HAP-1 (cell line): ENCODE measurements at regions not wholly inside any gene's neighbourhood (a gene's known extent, or its start where the extent isn't known, plus 50 kb on each side); places are given as distances from the start of the nearest gene placed in this dataset.

Source experiments
- DNase-seq, 2 experiments: peaks; one replicate each; pipeline ENCODE4 v3.0.0-alpha.2; 2016 to 2020; ENCODE audit warnings: low spot score in 2 of 2
- H3K27me3 ChIP-seq: fragments of 250-450 bp; sonication (Bioruptor Pico); 2 replicates; pipeline ENCODE4 v1.5.1; 2020; ENCODE audit warnings: low read depth, mild to moderate bottlenecking, moderate library complexity
- H3K36me3 ChIP-seq: fragments of 250-450 bp; sonication (Bioruptor Pico); replicated peaks from 2 replicates; pipeline ENCODE4 v1.5.1; 2020; ENCODE audit warnings: mild to moderate bottlenecking
- H3K4me1 ChIP-seq: fragments of 250-450 bp; sonication (Bioruptor Pico); 2 replicates; pipeline ENCODE4 v1.5.1; 2020; ENCODE audit warnings: mild to moderate bottlenecking
- H3K4me3 ChIP-seq: fragments of 250-450 bp; sonication (Bioruptor Pico); 2 replicates; pipeline ENCODE4 v1.5.1; 2020; ENCODE audit warnings: mild to moderate bottlenecking, moderate library complexity
- H3K9me3 ChIP-seq: fragments of 250-450 bp; sonication (Bioruptor Pico); 2 replicates; pipeline ENCODE4 v1.5.1; 2020; ENCODE audit warnings: mild to moderate bottlenecking, moderate library complexity
- in situ Hi-C: fragments of 300-500 bp; cut with MboI; formaldehyde crosslinking; loops from 3 replicates; pipeline ENCODE4 v1.14.3; 2020; ENCODE audit warnings: low sequenced_read_pairs, inconsistent platforms, mixed read lengths

- Histone ChIP-seq H3K9me3 (no peaks in the 10 kb centered on the region), H3K4me3 (no peak overlapping the region), H3K4me1 (peaks cover 3% of the 10 kb centered on the region), H3K36me3 (no peaks in the 10 kb centered on the region), H3K27me3 (no peaks in the 10 kb centered on the region)
- no peak for DNase-seq
- in situ Hi-C loops, result no loop called here
Observed at GRCh38 chr4:89619206-89619962, 217.6 kb downstream of the SNCA start.

GRCh38 chr4:89618151-89618550 lies 218.8 kb downstream of the SNCA start:
- DNase-seq, result no peak
- Histone ChIP-seq H3K9me3 (no peaks in the 10 kb centered on the region), H3K4me1 (peaks cover 3% of the 10 kb centered on the region), H3K4me3 (no peak overlapping the region), H3K27me3 (no peaks in the 10 kb centered on the region), H3K36me3 (no peaks in the 10 kb centered on the region)
- in situ Hi-C loops, result no loop called here

GRCh38 chr4:89617317-89617716 lies 219.6 kb downstream of the SNCA start:
- in situ Hi-C loops, result no loop called here
- Histone ChIP-seq H3K4me1 (peaks cover 3% of the 10 kb centered on the region), H3K27me3 (no peaks in the 10 kb centered on the region), H3K4me3 (no peak overlapping the region), H3K9me3 (no peaks in the 10 kb centered on the region), H3K36me3 (no peaks in the 10 kb centered on the region)
- DNase-seq, result peak in 1 of 2 experiments; percentile 16

GRCh38 chr4:89616382-89616781 lies 220.6 kb downstream of the SNCA start:
- Histone ChIP-seq H3K4me1 (peaks cover 3% of the 10 kb centered on the region), H3K36me3 (no peaks in the 10 kb centered on the region), H3K27me3 (no peaks in the 10 kb centered on the region), H3K4me3 (no peak overlapping the region), H3K9me3 (no peaks in the 10 kb centered on the region)
- in situ Hi-C loops, result no loop called here
- DNase-seq, result no peak

GRCh38 chr4:89615051-89615450 lies 221.9 kb downstream of the SNCA start:
- in situ Hi-C loops, result no loop called here
- H3K4me3 ChIP-seq, result no peak overlapping the region
- no peak for DNase-seq
- no peaks in the 10 kb centered on the region for H3K9me3 ChIP-seq
- no peaks in the 10 kb centered on the region for H3K36me3 ChIP-seq
- H3K27me3 ChIP-seq, result no peaks in the 10 kb centered on the region
- peaks cover 3% of the 10 kb centered on the region for H3K4me1 ChIP-seq

- Histone ChIP-seq H3K36me3 (no peaks in the 10 kb centered on the region), H3K9me3 (no peaks in the 10 kb centered on the region), H3K27me3 (no peaks in the 10 kb centered on the region), H3K4me1 (peaks cover 3% of the 10 kb centered on the region), H3K4me3 (no peak overlapping the region)
- in situ Hi-C loops, result no loop called here
- DNase-seq, result no peak
Observed at GRCh38 chr4:89614155-89614554, 222.8 kb downstream of the SNCA start.

GRCh38 chr4:89610236-89610635 lies 226.7 kb downstream of the SNCA start:
- Histone ChIP-seq H3K4me1 (no peaks in the 10 kb centered on the region), H3K36me3 (no peaks in the 10 kb centered on the region), H3K9me3 (no peaks in the 10 kb centered on the region), H3K27me3 (no peaks in the 10 kb centered on the region), H3K4me3 (no peak overlapping the region)
- in situ Hi-C loops, result no loop called here
- DNase-seq, result peak in 1 of 2 experiments; percentile 12

- Histone ChIP-seq H3K27me3 (no peaks in the 10 kb centered on the region), H3K4me3 (no peak overlapping the region), H3K4me1 (no peaks in the 10 kb centered on the region), H3K9me3 (no peaks in the 10 kb centered on the region), H3K36me3 (no peaks in the 10 kb centered on the region)
- no peak for DNase-seq
- in situ Hi-C loops, result no loop called here
Observed at GRCh38 chr4:89609756-89610155, 227.2 kb downstream of the SNCA start.

GRCh38 chr4:89604951-89605350 lies 232.0 kb downstream of the SNCA start:
- Histone ChIP-seq H3K4me1 (no peaks in the 10 kb centered on the region), H3K9me3 (no peaks in the 10 kb centered on the region), H3K36me3 (no peaks in the 10 kb centered on the region), H3K4me3 (no peak overlapping the region), H3K27me3 (no peaks in the 10 kb centered on the region)
- in situ Hi-C loops, result no loop called here
- DNase-seq, result no peak

GRCh38 chr4:89599026-89599425 lies 237.9 kb downstream of the SNCA start:
- in situ Hi-C loops, result no loop called here

GRCh38 chr4:89598602-89599001 lies 238.4 kb downstream of the SNCA start:
- in situ Hi-C loops, result no loop called here
- Histone ChIP-seq H3K36me3 (no peaks in the 10 kb centered on the region), H3K4me3 (no peak overlapping the region), H3K4me1 (no peaks in the 10 kb centered on the region), H3K9me3 (no peaks in the 10 kb centered on the region), H3K27me3 (no peaks in the 10 kb centered on the region)
- DNase-seq, result peak in 1 of 2 experiments; percentile 28

More at GRCh38 chr4:89599026-89599425, 237.9 kb downstream of the SNCA start:
- no peaks in the 10 kb centered on the region for H3K27me3 ChIP-seq
- no peak overlapping the region for H3K4me3 ChIP-seq
- H3K36me3 ChIP-seq, result no peaks in the 10 kb centered on the region
- H3K9me3 ChIP-seq, result no peaks in the 10 kb centered on the region
- H3K4me1 ChIP-seq, result no peaks in the 10 kb centered on the region
- no peak for DNase-seq

GRCh38 chr4:89595125-89595789 lies 241.7 kb downstream of the SNCA start:
- no peak for DNase-seq
- H3K4me3 ChIP-seq, result no peak overlapping the region
- in situ Hi-C loops, result no loop called here
- H3K4me1 ChIP-seq, result 0 out of 2 replicates have a peak, but pooled peaks cover 2% of the 10 kb centered on the region
- no peaks in the 10 kb centered on the region for H3K36me3 ChIP-seq
- H3K9me3 ChIP-seq, result no peaks in the 10 kb centered on the region
- H3K27me3 ChIP-seq, result no peaks in the 10 kb centered on the region

GRCh38 chr4:89590128-89590527 lies 246.8 kb downstream of the SNCA start:
- Histone ChIP-seq H3K4me1 (0 out of 2 replicates have a peak, but pooled peaks cover 3% of the 10 kb centered on the region), H3K27me3 (no peaks in the 10 kb centered on the region), H3K36me3 (no peaks in the 10 kb centered on the region), H3K4me3 (no peak overlapping the region), H3K9me3 (no peaks in the 10 kb centered on the region)
- no peak for DNase-seq
- in situ Hi-C loops, result no loop called here

GRCh38 chr4:89588421-89588820 lies 248.5 kb downstream of the SNCA start:
- H3K9me3 ChIP-seq, result no peaks in the 10 kb centered on the region
- in situ Hi-C loops, result no loop called here
- H3K27me3 ChIP-seq, result no peaks in the 10 kb centered on the region
- H3K4me1 ChIP-seq, result 0 out of 2 replicates have a peak, but pooled peaks cover 3% of the 10 kb centered on the region
- H3K4me3 ChIP-seq, result no peak overlapping the region
- H3K36me3 ChIP-seq, result no peaks in the 10 kb centered on the region
- no peak for DNase-seq
